Stimulated activated CD4-positive, alpha-beta T cell treated with anti-CD3 and anti-CD28 coated beads, Interleukin-1b, Interleukin-23, amount 100 ng/mL, for 4 hours (primary cell): ENCODE measurements at regions not wholly inside any gene's neighbourhood (a gene's known extent, or its start where the extent isn't known, plus 50 kb on each side); places are given as distances from the start of the nearest gene placed in this dataset.

Experiments used
- DNase-seq, 2 donors: peaks; one replicate each; pipeline ENCODE4 v3.0.0-alpha.2; 2020; ENCODE audit warnings: low read depth in 2 of 2

DNA sequence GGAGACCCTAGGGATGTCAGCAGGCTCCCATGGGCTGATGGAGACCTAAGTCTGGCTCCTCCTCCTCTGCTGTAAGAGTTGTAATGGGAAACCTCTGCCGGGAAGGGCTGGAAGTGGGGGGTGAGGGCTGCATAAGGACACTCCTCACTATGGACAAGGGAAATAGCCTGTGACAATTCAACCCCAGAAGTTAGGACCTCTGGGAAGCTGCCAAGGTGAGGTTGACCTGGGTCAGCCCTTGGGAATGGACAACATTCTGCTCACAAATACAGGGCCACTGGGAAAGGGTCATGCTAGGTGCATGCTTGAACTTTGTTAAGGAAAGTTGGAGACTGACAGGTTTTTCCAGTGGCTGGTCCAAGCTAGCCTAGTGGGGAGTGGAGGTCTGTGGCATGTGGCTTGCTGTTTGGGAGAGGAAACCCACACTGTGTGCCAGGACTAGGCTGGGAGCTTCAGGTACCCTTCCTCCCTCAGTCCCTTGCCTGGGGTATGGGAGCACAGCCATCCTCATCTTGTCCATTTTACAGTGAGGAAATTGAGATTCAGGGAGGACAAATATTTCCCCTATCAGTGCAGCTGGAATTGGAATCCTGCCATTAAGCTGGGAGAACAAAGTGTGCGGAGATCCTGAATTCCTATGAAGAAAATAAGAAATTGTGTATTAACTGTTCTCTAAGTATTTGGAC, 190.4 kb downstream of the SALL1 start:
- DNase-seq: no peak

DNA sequence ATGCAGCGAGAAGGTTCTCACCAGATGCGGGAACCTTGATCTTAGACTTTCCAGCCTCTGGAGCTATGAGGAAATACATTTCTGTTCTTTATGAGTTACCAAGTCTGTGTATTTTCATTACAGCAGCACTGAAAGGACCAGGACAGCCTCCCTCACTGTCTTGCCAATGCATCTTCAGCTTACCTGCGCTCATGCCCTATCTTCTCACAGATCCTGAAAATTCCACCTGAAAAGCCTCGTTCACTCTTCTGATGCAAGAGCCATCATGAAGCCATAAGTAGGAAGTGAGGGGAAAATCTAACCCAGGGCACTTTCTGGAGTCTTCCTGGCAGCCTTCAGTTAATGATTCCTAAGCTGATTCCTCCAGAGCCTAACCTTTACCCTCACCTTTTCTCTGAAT, 194.0 kb downstream of the SALL1 start:
- DNase-seq: no peak

DNA sequence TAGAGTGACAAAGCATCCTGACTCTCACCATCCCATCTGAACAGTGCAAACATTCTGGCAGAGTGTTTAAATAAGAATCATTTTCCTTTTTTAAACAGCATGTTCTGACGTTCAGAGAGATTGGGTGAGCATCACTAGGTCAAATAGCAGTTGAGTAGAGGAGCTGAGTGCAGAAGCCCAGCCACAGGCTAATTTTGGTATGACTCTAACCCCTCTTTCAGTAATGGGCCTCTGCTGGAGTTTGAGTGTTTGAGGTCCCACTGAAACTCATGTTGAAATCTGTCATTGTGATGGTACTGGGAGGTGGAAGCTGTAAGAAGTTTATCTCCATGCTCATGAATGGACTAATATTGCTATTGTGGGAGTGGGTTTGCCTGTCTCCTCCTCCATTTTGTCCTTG, 194.4 kb downstream of the SALL1 start:
- no peak for DNase-seq

DNA sequence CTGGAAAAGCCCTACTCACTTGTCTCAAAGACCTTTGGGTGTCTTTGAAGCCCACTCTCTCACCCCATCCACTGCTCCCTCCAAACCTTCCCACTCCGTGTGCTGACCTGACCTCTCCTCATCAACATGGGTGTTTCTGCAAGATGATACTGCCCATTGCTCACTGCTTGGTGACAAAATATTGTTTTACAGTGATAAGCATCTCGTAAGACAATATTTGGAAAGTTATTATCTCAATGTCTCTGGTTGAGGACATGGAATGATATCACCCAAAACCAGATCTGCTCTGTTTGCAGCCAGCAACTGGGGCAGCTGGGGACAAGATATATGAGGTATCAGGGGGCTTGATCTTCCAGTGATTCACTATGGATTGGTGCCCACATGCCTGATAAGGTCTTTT, 195.8 kb downstream of the SALL1 start:
- no peak for DNase-seq

DNA sequence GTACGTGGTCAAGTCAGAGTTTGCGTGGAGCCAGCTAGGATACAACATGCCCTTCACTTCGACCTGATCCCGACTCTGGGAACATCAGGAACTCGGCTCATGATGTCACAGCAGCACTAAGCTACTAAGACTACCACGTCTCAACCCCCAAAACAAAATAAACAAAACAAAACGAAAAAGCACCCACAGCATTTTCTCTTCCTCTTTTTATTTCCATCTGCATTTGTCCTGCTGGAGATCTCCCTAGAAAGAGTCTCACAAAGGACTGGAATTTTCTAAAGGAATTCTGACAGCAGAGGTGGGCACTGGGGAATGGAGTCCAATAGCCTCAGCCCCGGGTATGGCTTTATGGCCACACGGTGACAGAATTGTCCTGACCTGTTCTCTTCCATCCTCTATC, 196.6 kb downstream of the SALL1 start:
- no peak for DNase-seq

DNA sequence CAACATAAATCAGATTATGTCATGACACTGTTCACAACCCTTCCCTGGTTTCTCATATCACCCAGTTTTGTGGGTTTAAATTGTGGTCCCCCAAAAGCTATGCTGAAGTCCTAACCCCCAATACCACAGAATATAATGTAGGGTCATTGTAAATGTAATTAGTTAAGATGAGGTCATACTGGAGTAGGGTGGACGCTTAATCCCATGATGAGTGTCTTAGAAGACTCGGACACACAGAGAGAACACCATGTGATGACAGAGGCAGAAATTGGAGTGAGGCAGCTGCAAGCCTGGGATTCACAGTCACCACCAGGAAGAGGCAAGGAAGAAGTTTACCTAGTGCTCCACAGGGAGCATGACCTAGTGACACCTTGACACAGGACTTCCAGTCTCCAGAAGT, 197.8 kb downstream of the SALL1 start:
- no peak for DNase-seq

DNA sequence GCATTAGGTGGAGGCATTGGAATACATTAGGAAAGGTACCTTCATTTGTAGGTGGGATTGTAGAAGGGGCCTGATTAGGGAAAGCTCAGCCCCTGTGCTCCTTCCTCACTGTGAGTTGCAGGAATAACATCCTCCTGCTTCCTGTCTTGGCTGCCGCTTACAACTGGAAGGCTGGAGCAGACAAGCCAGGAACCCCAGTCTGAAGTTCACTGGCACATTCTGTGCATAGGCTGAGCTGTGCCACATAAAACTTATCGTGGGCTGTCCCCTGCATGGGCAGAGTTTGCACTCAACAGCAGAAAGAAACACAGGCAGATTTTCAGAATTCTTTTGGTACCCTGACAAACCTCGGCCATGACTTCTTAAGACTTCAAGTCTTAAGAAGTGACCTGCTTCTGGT, 200.1 kb downstream of the SALL1 start:
- no peak for DNase-seq

DNA sequence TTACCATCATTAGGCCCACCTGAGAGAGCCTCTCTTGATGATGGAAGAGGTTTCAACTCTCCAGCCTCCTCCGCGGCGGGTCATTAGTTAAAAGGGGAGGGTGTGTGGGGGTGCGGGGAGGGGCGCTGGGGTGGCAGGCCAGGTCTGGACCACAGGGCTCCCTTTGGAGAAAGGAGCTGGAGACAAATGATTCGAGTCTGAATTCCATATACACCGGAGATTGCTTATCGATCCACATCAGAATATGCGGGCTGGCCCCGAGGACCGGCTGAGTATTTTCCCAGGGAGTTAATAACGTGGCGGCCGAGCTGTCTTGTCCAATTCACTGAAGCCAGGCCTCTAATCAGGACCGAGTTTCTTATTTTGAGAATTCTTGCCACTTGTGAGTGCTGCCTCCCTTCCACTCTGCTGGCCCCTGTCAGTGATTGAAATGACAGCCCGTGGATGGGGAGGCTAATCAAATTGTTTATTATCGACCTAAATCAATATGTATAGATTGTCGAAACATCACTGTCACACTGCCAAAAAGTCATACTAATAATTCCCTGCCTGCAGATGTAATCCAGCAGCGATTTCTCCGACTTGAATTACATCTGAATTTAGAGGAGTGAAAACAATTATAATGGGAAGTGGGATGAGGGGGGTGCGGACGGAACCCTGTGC, 202.7 kb downstream of the SALL1 start:
- no peak for DNase-seq

DNA sequence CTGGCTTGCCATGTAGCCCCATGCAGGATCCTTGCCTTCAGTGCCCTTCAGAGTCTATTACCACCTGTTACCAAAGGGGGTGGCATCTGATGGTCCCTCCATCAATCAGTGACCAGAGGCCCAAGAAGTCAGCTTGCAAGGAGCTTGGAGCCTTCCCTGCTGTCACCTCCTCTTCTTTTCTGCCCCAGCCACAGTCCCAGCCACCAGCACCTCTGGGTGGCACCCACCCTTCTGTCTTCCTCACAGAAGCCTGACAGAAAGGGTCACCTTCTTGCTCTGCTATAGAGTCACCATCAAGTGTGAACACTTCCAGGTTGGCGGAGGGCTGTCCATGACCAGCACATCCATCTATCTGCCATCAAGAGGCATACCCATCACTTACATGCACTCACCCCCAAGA, 203.2 kb downstream of the SALL1 start:
- DNase-seq: no peak

DNA sequence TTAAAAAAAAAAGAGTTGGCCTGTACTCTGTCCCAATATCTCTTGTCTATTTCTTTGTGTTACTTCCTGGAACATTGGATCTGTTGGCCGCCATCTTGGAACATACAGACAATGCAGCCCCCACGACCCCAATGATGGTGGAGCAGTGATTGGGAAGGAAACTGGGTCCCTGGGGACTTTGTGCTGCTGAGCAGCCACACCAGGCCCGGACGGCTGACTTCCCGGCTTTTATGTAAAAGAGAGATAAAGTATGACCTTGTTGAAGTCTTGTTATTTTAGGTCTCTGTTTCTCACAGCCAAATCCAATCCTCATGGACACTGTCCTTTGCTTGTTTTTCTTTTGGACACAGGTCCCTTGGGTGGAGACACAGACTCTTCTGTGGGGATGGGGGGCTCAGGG, 204.5 kb downstream of the SALL1 start:
- DNase-seq: no peak

DNA sequence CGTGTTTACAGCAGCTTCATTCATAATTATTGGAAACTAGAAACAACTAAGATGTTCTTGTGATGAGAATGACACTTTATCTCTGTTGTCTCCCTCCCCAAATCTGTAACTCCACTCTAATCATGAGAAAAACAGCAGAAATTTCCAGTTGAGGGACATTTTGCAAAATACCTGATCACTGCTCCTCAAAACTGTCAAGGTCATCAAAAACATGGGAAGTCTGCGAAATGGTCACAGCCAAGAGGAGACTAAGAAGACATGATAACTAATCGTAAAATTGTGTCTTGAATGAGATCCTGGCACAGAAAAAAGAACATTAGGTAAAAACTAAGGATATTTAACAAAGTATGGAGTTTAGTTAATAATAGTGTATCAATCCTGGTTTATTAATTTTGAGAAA, 204.2 kb downstream of the CYLD start:
- DNase-seq: no peak

DNA sequence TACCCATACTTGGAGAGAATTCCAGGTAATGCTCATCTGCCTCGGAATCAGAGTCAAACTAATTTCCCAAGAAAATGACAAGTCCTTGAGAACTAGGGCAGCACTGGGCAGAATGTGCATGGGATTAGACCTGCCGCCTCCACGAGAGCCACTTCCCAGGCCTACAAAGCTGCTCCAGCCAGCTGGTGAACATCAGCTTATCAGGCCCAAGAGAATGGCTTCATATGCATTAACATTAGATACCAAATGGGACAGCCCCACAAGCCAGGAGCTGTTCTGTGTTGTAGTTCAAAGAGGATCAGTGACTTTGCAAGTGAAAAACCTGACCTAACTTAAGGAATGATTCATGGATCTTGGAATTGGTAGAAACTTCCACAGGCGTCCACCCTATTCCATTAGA, 203.3 kb downstream of the CYLD start:
- DNase-seq: no peak

DNA sequence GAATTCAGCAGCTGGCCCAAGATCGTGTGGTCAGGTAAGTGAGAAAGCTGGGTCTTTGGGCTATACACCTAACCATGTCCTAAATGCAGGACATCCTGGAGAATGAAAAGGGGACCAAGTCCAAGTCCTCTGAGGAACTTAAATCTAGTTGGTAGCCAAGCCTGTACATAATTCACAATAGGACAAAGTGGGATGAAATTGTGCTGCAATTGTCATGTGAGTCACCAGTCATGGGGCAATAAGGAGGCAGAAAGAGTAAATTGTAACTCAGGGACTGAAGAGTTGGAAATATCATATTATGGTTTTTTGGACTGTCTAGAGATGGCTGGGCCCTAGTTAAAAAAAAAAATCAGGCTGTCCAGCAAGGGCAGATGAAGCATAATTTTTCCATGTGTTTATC, 202.6 kb downstream of the CYLD start:
- no peak for DNase-seq

DNA sequence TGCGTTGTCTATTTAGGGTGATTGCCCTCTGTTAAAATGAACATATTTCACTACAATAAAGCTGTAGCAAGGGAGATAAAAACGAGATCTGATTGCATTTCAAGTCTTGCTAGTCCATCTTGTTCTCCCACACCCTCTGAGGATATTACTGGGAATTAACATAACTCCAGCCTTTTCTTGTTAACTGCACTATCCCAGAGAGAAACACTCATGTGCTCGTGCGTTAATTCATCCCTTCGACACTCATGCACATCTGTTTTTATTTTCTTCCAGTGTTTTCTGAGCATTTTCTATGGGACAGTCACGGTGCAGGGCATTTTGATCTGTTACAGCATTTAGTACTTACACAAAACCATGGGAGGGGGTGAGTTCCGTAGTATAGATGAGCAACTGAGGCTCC, 202.1 kb downstream of the CYLD start:
- no peak for DNase-seq

DNA sequence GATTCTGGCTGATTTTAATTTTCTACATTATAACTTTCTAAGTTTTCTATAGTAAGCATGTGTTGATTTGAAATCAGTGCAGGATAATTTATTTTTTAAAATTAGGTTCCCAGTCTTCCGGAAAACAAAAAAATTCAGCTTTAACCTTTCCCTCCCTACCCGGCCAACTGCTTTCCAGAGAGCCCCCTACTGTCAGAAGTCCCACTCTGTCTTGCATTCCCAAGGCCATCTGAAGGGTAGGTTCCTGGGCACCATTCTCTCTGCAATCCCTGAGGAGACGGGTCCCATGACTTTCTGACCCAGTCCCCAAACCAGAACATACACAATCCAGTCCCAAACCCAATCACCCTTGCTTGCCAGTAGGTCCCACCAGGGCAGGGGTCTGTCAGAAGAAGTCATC, 200.3 kb downstream of the CYLD start:
- DNase-seq: no peak

DNA sequence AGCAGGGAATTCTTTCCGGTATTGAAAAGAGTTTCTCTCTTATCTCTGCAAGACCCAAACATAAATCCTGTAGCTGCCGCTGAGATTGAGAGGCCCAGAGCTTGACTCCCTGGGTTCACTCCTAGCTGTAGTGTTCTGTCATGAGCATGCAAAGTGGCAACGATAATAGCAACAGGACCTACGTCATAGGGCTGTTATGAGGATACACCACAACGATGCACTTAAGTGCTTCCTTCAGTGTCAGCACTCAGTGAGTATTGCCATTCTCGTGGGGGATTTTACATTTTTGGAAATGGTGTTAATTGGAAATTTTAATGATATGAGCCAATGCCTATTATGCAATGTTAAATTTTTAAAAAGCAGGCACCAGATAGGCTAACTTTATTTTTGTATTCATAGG, 199.8 kb downstream of the CYLD start:
- DNase-seq: no peak

DNA sequence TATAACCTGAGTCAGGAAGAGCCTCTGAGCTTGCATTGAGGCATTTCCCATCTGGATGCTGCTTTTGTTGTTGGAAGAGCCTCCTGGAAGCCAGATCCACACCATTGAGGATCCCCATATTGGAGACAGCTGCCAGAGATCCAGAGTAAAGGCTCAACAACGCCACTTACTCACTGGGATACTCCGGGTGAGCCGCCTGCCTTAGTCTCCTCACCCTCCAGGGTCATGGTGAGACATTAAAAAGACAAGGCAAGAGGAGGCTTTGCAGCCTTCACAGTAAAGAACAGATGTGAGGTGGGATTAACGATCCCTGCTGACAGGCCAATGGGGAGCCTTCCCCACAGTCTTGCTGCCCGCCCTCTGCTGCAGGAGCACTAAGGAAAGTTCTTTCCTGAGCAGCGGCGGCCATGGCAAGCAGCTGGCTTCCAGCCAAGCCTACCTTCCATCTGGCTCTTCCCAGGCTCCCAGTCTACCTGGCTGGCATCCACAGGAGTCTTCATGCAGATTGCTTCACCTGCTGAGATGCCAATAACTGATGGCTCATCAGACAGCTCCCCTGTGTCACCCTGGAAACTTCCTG, 198.5 kb downstream of the CYLD start:
- no peak for DNase-seq

DNA sequence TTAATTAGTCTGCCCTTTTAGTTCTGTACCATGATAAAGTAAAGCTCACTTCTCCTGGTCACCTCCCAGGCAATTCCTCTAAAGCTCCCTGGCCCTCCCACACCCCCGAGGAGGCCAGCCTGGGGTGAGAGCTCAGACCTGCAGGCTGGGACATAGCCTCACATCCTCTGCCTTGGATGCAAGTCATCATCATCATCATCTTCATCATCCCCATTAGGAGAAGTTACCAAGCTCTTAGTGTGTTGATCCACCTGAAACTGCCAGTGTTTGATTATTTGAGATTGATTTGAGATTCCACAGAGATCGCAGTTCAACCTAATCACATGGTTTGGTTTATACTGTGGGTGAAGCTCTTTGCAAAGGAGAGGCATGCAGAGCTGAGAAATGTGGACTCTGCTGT, 197.5 kb downstream of the CYLD start:
- no peak for DNase-seq

DNA sequence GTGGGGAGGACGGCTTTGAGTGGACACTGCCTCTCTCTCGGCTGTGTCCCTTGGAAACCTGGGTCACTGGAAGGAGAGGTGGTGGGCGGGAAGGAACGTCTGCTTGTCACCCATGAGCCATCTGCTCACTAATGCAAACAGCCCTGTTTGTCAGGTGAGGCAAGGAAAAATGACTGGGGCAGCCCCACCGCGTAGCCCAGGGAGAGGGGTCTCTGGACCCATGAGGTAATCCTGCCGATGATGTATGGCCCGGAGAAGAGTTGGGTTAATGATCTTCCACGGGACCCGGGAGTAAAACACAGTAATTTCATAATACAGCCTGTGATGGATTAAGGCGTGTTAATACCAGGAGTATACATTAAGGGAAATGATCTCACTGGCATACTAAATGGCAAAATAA, 197.0 kb downstream of the CYLD start:
- DNase-seq: no peak

DNA sequence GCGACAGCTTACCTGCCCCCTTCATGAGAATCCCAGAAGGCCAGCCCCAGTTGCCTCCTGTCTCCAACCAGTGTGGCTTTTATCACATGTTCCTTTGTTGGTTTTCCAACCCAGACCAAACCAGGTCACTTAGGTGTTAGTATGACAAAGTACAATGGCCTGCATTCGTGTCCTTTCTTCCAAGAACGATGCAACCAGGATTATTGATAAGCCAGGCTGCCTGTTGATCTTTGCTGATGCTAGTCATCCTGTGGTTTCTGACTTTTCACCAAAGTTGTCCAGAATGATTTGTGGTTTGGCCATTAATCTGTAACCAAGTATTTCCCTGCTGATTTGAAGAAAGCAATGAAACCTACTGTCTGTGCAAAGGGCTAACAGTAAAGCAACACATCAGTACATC, 191.4 kb downstream of the CYLD start:
- DNase-seq: no peak

DNA sequence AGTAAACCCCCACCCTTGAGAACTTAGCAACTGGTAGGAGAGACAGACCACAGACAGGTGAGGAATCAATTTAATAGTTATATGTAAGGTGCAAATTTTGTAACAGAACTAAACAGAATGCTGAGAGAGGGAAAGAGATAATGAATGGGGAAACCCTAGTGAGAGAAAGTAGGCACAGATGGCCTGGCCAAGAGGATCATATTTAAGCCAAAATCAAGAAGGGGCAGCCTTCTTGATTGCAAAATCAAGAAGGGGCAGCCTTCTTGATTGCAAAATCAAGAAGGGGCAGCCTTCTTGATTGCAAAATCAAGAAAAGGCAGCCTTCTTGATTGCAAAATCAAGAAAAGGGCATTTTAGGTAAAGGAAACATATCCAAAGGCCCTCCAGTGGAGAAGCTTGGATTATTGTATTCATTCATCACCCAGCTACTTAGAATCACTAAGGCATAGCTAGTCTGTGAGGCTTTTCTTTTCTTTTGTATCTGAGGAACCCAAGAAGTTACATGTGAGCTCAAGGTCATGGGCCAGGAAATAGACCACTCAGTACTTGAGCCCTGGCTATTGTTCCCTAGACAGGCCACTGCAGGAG, 190.6 kb downstream of the CYLD start:
- no peak for DNase-seq

DNA sequence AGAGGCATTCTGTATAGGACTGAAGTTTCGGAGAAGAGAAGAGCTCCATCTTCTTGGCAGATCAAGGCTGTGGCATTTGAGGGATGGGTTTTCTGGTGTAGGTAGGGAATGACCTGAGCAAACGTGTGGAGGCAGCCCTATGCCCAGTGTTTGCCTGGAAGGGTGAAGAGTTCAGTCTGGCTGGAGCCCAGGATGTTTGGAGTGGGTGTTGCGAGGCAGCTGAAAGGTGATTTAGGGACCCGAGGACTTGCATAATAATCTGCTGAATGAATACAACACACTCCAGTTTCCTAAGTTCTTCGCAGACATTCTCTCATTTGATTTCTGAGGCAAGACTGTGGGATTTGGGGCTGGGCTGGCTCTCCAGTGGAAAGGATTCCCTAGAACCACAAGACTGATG, 186.2 kb downstream of the CYLD start:
- DNase-seq: no peak

DNA sequence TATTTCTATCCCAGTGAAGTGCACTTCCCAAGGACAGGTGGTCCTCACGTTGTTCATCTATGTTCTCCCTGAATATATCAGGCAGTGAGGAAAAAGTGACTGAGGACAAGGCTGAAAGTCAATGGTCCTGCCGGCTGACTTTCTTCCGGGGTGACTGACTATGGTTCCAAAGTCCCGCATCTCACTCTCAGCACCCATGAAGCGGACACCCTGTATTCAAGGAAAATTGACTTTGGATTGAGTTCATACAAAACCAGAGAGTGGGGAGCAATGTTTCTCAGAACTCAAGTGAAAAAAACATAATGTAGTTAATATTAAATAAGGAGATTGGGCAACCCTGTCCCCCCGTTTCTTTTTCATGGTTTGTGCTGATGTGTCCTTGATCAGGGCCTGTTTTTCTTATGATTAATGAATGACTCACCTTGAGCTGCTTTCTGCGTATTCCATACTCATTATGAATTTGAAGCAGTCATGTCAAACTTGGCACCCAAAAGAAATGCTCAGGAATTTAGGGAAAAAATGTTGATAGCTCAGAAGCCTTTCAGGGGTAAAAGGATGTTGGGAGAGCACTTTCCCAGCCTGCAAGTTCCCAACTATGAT, 184.0 kb downstream of the CYLD start:
- no peak for DNase-seq
